Ovary (tissue), 3 donors: ENCODE measurements at regions not wholly inside any gene's neighbourhood (a gene's known extent, or its start where the extent isn't known, plus 50 kb on each side); places are given as distances from the start of the nearest gene placed in this dataset.

ENCODE experiments used
- CTCF ChIP-seq, 3 donors: fragments of 450-650 bp in 2 of 3; fragments of 200-600 bp in 1 of 3; IDR thresholded peaks; one replicate each; pipeline versions ENCODE4 v1.5.1 to v1.8.0; 2016 to 2022; ENCODE audit warnings: antibody characterized with exemption in 3 of 3, mild to moderate bottlenecking in 1 of 3
- POLR2A ChIP-seq: fragments of 450-650 bp; IDR thresholded peaks from one replicate; pipeline ENCODE4 v1.6.1; 2017; ENCODE audit warnings: antibody characterized with exemption, mild to moderate bottlenecking, moderate library complexity
- donor health status: DM: no; HTN: no; CAD: no.

GRCh38 chr19:30906871-30907270 lies 442.4 kb downstream of the TSHZ3 start:
- no peak for TF ChIP-seq POLR2A
- TF ChIP-seq CTCF (IDR thresholded peaks at IDR 0.05), result no peak
